Central memory CD4-positive, alpha-beta T cell (primary cell): ENCODE measurements at regions not wholly inside any gene's neighbourhood (a gene's known extent, or its start where the extent isn't known, plus 50 kb on each side); places are given as distances from the start of the nearest gene placed in this dataset.

Experiments
- DNase-seq: peaks from one replicate; pipeline ENCODE4 v3.0.0; 2022

DNA sequence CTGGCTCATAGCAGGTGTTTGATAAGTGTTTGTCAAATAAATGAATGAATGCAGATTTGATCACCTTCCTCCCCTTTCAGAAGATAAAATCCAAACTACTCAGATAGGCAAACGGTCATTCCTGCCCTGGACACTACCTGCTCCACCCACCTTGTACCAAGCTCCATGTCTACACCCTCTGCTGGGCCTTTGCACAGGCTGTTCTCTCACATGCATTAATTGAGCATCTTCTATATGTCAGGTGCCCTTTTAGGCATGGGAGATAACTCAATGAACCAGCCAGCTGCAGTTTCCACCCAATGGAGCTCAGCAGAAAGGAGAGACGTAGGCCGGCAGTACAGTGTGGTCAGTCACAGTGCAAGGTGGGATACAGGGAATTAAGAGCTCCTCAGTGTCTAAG lies 102.3 kb upstream of the CPEB4 start:
- no peak for DNase-seq

DNA sequence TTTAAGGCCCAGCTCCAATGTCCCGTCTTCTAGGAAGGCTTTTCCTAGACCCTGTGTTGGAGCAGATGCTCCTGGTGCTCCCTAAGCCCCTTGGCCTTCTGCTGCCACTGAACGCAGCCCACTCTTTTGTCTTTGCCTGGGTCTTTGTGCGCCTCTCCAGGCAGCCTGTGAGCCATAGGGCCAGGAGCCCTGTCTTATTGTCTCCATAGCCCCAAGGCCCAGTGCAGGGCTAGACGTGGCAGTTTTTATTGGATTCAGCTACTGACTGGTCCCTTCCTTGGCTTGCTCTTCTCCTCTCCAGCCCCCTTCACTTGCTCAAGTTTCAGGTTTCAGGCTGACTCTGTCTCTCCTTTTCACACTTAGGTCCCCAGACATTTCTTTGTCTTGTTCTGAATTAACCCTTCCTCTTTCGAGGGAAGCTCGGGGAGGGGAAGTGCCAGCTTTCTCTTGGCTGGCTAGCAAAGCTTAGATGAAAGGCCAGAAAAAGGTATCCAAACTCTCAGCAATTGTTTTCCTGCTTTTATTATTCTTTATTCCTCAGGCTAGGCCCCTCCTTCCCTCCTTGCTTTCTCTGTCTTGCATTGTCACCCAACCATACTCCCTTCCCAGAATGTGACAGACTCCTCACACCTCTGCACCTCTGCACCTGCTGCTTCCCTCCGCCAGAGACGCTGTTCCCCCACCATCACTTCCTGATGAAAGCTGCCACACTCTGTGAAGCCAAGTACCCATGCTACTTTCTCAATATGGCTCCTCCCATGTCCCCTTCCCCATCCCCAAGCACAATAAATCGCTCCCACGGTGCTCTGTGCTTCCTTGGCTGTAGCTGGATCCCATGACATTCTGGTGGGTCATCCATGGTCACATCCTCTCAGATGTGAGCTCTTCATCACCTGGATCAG lies 101.6 kb upstream of the CPEB4 start:
- no peak for DNase-seq

DNA sequence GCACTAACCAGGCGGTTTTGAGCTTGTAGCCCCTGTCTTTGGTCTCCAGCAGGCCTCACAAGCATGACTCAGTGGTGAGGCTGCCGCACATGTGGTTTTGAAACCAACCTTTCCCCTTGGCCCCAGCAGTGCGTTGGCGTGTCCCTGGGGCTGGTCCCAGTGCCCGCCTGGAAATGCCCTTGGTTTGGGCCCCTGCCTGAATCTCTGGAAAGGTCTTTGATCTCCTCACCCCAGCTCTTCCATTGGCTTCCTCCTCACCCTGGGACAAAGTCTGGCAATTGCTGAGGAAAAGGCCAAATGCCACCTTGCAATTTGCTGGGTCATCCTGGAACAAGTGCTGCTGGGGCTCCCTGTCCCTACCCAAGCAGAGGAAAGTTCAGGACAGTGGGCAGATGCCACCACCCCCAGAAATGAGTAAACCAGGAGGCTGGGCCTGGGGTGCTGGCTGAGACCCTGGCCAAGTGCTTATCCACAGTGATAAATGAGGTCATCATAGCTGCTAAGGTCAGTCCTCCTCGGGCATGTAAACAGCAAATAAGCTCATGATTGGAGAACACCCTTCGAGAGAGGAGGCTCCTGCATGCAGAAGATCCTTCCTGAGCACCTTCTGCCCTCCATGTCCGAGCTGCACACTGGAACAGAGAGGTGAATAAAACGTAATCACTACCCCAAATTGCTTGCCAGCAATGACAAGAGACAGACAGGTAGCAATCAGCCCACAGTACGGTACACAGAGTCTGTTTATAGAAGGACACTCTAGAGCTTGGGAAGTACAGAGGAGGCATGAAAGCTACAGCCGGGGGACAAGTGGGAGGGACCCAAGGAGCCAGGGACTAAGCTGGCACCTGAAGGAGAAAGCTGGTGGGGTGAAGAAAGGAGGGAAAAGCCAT lies 98.9 kb upstream of the CPEB4 start:
- no peak for DNase-seq

DNA sequence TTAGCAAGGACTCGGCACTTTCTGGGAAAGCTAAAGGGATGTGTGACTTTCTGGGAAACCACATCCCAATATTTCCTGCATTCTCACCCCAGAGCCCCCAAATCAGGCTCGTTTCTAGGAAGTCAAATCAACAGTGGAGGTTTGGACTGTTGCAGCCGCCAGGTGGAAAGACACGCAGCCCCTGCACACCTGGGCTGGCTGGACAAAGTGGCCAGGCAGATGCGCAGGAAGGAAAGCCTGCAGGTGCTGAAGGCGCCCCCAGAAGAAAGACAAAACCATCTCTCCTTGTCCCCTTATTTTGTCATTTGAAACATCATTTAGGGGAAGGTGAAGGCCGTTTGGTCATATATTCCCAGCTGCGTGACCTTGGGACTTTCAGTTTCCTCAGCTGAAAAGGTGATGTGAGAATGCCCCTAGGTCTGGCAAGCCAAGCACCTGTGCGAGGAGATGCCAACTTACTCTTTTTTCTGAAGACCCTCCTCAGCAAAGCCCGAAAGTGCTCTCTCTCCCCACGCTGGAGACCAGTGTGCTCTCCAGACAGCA lies 97.9 kb upstream of the CPEB4 start:
- no peak for DNase-seq

DNA sequence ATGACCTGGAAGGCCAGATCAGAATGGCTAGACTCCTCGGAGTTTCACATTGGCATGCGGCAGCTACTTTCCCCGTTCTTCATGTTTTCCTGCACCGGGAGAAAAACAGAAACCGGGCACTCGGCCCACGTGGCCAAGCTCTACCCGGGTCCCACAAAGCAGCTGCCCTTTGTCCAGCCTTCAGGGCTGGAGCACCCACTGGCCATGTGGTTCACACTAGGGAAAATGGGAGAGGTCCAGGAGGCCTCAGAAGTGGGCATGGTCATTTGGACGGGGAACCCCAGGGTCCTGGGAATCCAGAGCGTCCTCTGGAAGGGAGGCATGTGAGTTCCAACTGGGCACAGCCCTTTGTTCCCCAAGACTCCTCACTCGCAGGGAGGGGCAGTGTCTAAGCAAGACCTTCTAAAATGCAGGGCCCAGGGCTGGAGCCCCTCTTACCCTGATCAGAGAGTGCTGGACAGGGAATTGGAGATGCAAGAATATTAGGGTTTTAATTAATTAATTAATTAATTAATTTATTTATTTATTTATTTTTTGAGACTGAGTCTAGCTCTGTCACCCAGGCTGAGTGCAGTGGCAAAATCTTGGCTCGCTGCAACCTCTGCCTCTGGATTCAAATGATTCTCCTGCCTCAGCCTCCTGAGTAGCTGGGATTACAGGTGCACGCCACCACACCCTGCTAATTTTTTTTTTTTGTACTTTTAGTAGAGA lies 97.2 kb upstream of the CPEB4 start:
- no peak for DNase-seq

DNA sequence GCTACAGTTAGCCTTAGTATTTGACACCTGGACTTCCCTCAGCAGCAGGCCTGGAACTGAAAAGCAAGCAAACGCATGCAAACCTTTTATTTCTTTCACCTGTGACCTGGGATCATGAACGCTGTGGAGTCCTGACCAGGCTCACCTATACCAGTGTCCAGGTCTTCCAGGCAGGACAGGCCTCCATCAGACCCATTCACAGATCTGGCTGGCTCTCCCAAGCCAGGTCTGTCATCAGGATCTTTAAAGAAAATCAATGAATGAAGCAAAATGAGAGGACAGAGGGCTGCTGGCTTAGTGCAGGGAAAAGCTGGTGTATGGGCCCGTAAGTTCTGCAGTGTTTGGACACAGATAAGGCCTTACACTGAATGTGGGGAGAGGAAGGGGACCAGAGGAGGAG lies 96.3 kb upstream of the CPEB4 start:
- no peak for DNase-seq

DNA sequence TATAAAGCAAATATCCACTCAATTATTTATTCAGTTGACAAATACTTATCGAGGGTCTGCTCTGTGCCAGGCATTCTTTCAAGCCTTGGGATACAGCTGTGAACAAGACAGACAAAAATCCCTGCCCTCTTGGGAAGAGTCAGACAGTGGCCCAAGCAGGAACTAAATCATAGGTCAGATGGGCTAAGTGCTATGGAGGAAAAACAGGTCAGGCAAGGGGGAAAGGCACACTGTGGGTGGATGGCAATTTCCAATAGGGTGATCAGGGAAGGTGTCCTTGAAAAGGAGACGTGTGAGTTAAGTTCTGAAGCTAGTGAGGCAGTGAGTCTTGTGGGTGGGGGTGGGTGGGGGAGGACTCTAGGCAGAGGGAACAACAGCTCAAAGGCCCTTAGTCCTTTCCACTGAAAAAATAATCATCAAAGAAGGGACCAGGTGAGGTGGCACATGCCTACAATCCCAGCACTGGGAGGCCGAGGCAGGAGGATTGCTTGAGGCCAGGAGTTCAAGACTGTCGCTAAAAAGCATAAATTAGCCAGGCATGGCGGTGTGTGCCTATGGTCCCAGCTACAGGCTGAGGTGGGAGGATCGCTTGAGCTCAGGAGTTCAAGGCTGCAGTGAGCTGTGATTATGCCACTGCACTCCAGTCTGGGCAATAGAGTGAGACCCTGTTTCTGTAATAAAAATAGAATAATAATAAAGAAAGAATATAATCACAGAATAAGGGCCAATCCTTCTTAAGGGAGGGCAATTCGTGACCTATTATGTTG lies 95.2 kb upstream of the CPEB4 start:
- DNase-seq: no peak

DNA sequence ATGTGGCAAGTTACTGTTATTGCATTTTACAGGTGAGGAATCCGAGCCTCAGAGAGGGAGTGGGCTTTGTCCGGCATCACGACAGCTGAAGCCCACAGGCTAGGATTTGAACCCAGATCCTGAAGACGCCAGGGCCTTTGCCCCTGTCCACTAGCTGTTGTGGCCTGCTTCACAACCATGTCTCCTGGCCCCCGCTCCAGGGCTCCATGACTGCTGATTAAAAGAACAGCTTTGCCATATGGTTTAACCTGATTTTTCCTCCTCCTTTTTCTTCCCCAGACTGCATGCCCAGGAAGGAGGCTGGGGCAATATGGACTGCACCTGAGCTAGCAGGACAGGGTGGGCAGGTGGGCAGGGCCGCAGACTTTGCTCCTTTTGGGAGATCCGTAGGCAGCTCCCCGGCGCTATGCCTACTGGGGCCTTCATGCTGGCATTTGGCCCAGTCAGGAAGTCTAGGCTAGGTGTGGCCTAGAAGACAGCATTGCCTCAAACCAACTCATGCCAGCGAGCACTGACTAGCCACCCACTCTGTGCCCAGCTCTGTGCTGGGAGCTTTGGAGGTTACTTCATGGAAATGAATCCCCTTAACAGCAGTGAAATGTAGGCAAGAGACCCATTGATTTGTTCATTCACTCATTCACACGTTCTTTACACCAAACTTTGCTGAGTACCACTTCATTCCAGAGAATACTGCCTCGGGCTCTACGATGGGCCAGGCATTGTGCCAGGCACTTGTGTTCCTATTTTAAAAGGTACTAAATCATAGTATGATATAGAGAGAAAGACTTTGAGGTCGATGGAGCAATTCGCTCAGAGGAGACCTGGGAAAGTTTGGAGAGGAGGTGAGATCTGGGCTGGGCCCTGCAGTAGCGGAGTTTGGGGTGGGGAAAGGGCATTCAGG lies 94.3 kb upstream of the CPEB4 start:
- no peak for DNase-seq

DNA sequence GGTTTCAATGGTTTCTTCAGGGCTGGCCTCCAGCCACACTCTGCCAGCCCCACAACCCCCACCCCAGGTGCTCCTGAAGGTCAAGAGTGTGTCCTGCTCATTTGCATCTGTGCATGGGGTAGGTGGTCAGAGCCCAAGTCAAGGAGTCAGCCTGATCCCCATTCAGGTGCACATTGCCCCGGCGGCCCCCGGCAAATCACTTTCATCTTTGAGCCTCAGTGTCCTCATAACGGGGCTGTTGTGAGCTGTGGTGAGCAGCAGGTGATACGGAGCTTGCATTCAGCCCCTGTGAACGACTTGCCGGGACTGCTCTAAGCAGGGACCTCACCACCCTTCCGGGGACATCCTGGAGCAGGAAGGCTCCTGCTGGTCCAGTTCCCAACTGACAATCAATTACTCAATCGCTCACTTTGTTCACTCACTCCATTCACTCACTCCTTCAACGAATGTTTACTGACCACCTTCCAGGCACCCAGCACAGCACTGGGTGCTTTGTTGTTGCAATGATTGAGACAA lies 93.2 kb upstream of the CPEB4 start:
- no peak for DNase-seq

DNA sequence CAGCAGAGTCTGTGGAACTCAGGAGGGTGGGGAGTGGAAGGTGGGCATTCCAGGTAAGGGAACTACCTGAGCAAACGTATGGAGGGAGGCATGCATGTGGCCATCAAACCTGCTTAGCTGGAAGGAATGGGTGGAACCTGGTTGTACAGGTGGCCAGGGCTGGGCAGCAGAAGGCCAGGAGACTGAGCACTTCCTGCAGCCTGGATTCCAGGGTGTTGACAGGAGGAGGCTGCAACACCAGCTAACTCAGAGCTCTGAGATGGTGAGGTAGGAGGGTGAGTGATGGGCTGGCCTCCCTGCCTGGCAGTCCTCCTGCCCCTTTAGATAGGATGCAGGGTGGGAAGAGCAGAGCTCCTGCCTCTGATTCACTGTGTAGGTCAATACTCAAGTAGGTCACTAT lies 92.5 kb upstream of the CPEB4 start:
- DNase-seq: no peak

DNA sequence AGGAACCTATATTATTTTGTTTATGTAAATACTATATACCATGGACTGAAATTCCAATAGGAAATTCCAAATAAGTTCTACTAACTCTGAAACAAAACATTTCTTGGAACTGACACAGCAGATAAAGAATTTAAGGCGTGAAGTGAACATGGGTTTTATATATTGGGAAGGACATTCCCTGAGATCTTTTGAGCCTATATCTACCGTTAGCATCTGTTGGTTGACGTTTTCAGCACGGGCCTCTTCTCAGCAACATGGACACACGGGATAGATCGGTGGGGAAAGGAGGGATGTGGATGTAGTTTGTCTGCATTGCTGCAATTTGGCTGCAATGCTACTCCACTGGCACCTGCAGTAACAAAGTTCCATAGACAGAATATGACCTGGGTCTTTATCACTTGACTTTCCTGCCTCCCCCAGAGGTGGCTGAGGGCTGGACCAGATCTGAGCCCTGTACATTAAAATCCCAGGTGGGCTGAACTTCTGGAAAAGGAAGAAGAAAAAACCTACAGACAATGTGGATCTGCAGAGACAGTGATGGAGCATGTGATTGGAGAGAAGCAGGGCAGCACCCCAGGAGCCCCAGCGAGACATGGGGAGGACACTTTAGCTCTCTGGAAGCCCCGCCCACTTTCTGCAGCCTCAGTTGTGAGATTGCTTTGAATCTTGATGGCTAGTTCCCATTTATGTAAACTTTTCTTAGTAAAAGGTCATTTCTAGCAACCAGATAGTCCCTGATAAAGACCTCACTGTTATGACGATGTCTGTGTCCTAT lies 91.2 kb upstream of the CPEB4 start:
- DNase-seq: no peak

DNA sequence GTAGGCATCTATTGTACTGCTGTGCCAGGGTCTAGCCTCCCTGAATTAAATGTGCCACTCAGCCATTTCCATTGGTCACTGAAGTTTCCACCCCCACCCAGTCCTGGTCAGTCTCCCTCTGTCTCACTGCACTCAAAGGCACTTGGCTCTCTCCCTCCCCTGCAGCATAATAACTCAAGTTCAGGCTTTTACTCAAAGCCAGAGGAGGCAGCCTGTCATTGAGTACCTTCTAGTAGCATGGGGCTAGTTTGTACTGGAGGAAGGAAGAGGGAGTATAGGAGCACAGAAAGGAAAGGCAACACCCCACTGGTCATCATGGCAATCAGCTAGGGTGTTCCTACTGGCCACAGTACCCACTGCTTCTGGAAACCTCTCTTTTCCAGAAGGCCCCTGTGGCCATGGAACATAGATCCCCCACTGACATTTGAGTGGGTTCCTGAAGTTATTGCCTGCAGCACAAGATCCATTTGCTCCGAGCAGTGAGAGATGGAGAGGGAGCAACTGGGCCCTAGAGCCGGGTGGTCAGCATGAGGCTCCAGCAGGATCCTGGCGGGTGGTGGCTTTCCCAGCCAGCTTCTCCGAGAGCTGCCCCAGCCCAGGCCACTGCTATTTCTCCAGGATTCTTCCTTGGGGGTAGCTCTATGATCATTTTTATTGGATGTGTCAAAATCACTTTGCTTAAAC lies 89.9 kb upstream of the CPEB4 start:
- no peak for DNase-seq

DNA sequence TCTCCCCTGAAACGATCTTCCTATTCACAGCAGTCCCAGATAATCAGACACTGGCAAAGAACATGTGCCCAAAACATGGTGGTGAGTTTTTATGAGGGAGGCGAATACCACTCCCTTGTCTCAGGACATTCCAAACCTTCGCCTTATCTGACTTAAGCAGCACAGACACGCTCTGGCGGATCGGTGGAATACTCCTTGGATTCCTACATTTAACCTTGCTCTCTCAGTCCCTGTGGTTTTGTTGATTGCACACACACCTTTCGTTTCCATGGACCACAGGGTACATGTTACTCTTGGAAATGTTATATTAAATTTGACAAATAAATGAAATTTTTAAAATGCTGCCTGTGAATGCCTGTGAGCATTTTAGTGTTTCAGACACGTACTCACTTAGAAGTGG lies 87.8 kb upstream of the CPEB4 start:
- DNase-seq: no peak

DNA sequence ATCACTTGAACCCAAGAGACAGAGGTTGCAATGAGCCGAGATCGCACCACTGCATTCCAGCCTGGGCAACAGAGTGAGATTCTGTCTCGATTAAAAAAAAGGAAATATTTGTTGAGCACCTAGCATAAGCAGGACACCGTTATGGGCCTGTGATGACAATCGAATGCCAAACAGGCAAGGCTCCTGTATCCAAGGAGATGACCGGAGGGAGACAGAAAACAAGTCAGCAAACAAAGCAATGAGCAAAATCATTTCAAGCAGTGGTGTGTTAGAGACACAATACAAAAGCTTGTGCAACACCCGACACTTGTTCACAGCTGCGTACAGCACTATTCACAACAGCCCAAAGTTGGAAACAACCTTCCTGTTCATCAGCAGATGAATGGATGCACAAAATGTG lies 87.1 kb upstream of the CPEB4 start:
- DNase-seq: no peak

DNA sequence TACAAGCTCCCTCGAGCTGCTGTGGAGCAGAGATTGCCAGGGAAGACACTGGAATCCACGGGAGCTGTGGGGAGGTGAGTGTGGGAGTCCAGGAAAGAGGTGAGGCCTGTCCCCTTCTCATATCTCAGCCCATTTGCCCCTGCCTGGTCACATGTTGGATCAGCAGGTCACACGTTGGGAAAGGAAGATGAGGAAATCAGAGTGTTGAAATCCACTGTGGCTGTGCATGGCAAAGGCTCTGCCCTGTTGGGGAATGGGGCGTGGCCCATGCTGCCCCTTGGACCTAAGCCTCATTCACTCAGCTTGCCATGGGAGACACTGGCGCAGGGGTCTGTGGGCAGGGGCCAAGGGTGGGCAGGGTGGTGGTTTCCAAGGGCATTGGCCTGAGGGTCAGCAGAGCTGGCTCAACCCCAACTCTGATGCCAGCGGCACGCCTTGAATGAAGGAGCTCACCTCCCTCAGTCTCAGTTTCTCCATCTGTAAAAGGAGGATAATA lies 85.4 kb upstream of the CPEB4 start:
- DNase-seq: no peak

DNA sequence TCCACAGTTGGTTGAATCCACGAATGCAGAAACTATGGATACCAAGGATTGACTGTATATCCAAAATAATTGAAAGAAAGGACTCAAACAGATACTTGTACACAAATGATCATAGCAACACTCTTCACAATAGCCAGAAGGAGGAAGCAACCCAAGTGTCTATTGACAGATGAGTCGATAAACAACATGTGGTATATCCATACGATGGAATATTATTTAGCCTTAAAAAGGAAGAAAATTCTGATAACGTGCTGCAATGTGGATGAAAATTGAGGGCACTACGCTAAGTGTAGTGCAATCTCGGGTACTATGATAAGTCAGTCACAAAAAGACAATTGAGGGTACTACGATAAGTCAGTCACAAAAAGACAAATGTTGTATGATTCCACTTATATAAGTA lies 83.6 kb upstream of the CPEB4 start:
- no peak for DNase-seq

DNA sequence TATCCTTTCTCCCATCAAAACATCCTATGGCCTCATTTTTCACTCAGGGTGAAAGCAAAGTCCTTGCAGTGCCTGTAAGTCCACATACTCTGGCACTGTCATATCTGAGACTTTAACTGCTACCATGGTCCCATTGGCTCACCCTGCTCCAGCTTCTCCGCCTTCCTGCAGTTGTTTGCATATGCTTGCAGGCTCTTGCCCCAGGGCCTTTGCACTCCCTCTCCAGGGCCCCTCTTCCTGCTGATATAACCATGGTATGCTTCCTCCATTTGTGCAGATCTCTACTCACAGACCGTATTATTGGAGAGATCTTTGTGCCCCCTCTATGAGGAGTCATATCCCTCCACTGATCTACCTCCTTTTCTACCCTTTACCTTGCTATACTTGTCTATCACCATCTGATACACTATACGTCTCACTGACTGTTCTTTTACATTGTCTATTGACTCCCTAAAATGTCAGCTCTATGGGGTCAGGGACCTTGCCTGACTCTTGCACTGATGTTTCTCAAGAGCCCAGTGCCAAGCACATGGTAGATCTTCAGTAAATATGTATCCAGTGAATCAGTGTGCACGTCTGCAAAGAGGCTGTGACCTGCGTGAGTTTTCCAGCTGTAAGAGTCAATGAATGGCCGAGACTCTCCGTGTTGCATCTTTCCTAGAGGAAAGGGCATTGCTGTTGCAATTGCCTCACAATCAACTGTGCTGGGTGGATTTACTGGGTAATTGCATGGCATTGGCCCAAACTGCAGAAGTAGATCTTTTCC lies 81.7 kb upstream of the CPEB4 start:
- no peak for DNase-seq

DNA sequence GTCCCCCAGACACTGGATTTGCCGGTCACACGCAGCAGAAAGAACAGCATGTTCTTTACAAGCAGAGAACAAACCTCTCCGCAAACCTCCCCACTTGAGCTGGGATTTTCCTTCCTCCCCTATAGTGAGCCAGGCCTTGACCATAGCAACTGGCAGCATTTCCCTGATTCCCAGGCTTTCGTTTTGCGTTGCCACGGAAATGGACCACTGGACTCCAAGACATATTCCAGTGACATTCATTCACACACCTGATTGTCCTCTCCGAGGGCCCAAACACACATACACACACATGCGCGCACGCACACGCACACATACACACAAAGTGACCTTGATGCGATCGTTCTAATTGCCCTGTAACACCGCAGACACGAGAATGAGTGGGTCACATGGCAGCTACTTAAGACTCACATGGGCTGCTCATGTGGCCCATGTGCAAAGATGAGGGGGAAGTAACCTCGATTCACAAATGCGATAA lies 80.9 kb upstream of the CPEB4 start:
- DNase-seq: no peak
